ENCODE measurements at regions not wholly inside any gene's neighbourhood (a gene's known extent, or its start where the extent isn't known, plus 50 kb on each side); places are given as distances from the start of the nearest gene placed in this dataset.

GRCh38 chr4:82031376-82031927, 342.3 kb downstream of the HNRNPD start:
- DNase-seq (ENCODE audit: low read depth): no peak

- peak; percentile 4 for DNase-seq (ENCODE audit: low read depth)
Observed at GRCh38 chr4:82017680-82018079, 356.1 kb downstream of the HNRNPD start.

- no peak for DNase-seq (ENCODE audit: low read depth)
Observed at GRCh38 chr4:82005158-82005557, 368.6 kb downstream of the HNRNPD start.

- DNase-seq (ENCODE audit: low read depth): no peak
Observed at GRCh38 chr4:81997313-81997712, 376.5 kb downstream of the HNRNPD start.

- DNase-seq (ENCODE audit: low read depth): no peak
Observed at GRCh38 chr4:81990898-81991297, 382.9 kb downstream of the HNRNPD start.

- DNase-seq (ENCODE audit: low read depth): no peak
Observed at GRCh38 chr4:81990211-81990610, 383.6 kb downstream of the HNRNPD start.

GRCh38 chr4:81989202-81989601, 384.6 kb downstream of the HNRNPD start:
- DNase-seq (ENCODE audit: low read depth): no peak

- DNase-seq (ENCODE audit: low read depth): no peak
Observed at GRCh38 chr4:81988178-81988577, 385.6 kb downstream of the HNRNPD start.

- no peak for DNase-seq (ENCODE audit: low read depth)
Observed at GRCh38 chr4:81984746-81985145, 389.0 kb downstream of the HNRNPD start.

- no peak for DNase-seq (ENCODE audit: low read depth)
Observed at GRCh38 chr4:81982846-81983540, 390.8 kb downstream of the HNRNPD start.

GRCh38 chr4:81981218-81981617, 392.6 kb downstream of the HNRNPD start:
- DNase-seq (ENCODE audit: low read depth): no peak

- DNase-seq (ENCODE audit: low read depth): no peak
Observed at GRCh38 chr4:81974523-81974922, 399.3 kb downstream of the HNRNPD start.

- DNase-seq (ENCODE audit: low read depth): no peak
Observed at GRCh38 chr4:81971637-81972381, 402.0 kb downstream of the HNRNPD start.

- DNase-seq (ENCODE audit: low read depth): no peak
Observed at GRCh38 chr4:81971061-81971460, 402.7 kb downstream of the HNRNPD start.

- DNase-seq (ENCODE audit: low read depth): no peak
Observed at GRCh38 chr4:81970454-81970853, 403.3 kb downstream of the HNRNPD start.

- DNase-seq (ENCODE audit: low read depth): no peak
Observed at GRCh38 chr4:81966676-81967075, 407.1 kb downstream of the HNRNPD start.

- DNase-seq (ENCODE audit: low read depth): no peak
Observed at GRCh38 chr4:81965911-81966310, 407.9 kb downstream of the HNRNPD start.

- DNase-seq (ENCODE audit: low read depth): no peak
Observed at GRCh38 chr4:81965454-81965853, 408.3 kb downstream of the HNRNPD start.

GRCh38 chr4:81963763-81964020, 410.1 kb downstream of the HNRNPD start:
- no peak for DNase-seq (ENCODE audit: low read depth)

- no peak for DNase-seq (ENCODE audit: low read depth)
Observed at GRCh38 chr4:81963015-81963762, 410.6 kb downstream of the HNRNPD start.

GRCh38 chr4:81960961-81961360, 412.8 kb downstream of the HNRNPD start:
- DNase-seq (ENCODE audit: low read depth): no peak

- DNase-seq (ENCODE audit: low read depth): no peak
Observed at GRCh38 chr4:81954271-81954670, 419.5 kb downstream of the HNRNPD start.

- DNase-seq (ENCODE audit: low read depth): no peak
Observed at GRCh38 chr4:81951891-81952455, 421.8 kb downstream of the HNRNPD start.
